ENCODE measurements at regions not wholly inside any gene's neighbourhood (a gene's known extent, or its start where the extent isn't known, plus 50 kb on each side); places are given as distances from the start of the nearest gene placed in this dataset.
"Not testable (repeated sequence)": the region's sequence is repeated elsewhere in the genome, so short reads cannot be mapped to it uniquely, and the experiment has no call there.

DNA sequence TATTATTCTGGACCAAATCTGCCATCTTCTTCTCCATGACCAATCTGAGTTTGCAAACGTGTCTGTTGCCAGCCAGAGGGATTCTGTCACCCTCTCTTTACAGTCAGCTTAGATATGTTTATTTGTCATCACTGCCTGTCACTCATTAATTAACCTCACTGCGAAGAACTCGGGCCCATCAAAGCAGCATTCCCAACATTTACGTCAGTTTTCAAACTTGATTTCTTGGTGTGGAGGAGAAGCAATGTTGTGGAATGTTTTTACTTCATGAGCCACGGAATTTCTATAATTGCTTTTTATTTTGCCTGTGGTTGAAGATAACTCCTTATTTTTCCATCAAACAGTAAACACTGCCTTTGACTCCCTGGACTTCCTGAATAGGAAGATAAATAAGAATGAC is 91.8 kb upstream of the CNKSR3 start:
- DNase-seq, result no peak

DNA sequence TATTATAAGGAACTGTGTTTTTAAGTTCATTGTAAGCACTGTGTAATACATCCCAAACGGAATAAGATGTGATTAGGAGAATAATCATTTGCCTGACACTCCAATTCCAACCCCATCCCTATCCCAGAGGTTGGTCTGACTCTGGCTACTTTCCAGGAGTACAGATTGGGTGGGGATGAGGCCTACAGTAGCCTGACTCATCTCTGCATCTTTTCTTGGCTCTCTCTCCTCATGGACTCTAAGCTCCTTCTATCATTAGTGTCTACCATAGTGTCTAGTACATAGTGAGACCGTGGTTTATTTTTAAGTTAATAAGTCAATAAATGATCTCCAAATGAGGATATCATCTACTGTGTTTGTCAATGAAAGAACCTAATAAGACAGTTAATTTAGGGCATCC is 92.2 kb upstream of the CNKSR3 start:
- DNase-seq, result no peak

DNA sequence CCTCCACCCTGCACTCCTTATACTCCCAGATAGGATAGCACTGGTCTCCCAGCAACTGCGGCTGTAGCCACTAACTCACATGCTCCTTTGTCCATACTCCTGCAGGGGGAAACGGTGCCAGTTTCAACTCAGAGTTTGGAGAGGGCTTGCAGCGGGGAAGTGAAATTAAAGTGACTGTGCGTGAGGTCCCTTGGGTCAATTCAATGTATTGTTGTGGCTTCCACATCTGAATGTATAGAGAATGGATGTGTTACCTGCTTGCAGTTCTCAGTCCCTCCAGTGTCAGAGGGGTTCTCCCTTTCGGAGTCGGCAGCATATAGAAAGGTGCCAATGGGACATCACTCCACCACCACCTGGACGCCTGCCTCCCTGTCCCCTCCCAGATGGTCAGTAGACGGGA is 93.6 kb upstream of the CNKSR3 start:
- no peak for DNase-seq

DNA sequence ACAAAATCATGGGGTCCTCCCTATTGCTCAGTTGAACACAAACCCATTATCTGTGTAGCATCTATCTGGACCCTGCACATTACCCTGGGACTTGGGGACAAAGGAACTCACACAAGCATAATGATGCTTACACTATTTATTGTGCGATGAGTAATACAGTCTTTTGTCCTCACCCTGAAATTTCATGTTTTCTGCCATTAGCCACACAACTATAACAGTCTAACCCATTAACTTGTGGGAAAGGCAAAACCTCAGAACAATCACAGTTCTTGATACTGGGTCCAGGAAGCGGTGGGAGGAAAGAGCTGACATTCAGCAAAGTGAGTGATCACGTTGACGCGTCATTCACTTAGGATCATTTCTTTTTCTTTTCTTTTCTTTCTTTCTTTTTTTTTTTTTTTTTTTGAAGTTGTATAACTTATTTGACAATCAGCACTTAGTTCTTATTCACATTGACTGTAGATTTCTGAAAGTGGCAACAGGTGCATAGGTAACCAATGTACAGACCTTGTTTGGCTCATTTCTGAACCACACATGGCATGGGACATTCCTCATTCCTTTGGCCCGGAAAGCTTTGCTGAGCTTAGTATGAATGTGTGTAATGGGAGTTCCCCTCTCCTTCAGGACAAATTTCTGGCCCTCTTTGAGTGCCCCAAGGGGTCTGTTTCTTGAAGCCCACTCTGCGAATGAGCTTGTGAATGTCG is 94.8 kb upstream of the CNKSR3 start:
- DNase-seq, result no peak

DNA sequence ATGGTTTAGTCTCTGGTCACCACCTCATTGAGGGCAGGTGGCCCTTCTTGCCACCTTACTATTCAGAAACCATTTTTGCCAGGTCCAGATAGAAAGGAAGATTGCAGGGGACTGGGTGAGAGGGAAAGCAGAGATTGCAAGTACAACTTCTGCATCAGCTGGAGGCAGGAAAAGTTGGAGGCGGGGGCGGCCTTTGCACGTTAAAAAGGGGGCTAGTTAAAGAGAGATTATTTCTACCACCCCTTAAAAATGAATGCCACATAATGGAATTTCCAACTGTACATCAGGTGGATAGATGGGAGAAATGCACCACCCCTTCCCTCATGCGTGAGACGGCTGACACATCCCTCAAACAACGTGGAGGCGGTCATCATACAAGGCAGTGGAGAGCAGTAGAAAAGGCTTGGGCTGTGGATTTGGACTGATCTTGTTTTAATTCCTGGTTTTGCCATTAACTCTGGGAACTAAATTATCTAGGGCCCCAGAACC is 95.4 kb upstream of the CNKSR3 start:
- DNase-seq, result no peak

DNA sequence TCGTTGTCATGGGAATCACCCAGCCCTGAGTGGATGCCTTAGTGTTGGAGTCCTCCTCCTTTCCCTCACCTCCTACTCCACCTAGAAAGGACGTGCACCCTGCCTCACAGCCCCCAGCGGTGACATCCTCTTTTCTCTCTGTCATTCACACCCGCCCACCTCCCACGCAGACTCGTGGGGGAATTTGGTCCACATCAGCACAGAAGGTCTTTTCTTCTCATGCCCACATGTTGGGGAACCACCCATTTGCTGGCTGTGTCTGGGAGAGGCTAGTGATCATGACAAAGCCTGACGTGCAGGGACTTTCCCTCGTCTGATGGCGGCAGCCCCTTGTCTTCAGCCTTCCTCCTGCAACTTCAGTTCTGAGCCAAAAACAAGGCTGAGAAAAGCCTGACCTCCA is 96.0 kb upstream of the CNKSR3 start:
- DNase-seq, result no peak

DNA sequence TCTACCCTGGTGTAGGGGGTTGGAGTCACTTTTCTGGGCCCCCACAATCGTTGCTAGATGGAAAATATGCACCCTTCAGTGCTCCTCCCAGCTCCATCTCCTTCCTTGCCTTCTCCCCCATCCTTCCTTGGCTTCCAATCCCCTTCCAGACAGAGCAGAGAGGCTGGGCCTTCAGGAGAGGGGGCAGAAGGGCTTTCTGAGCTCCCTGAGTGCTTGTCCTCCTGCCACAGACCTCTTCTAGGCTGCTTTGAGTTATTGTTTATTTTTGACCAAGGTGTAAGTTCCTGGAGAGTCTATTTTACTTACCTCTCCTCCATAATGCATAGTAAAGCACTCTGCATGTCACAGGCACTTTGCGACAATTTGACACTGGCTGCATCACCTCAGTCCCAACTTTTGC is 96.4 kb upstream of the CNKSR3 start:
- no peak for DNase-seq

DNA sequence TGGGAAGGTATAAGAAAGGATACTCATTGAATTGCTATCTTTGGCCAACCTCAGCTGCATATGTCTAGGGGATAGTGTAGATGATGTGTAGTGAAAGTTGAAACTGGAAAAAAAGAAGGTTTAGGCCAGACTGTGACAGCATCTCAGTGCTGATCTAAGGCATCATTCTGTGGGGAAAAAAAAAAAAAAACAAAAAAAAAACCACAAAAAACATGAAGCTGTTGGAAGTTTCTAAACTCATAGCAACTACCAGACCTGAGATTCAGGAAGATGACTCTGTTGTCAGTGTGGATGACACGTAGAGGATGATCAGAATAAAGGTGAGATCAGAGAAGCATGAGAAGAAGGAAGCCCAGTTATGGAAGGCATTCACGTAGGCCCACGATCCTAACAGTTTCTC is 100.8 kb upstream of the CNKSR3 start:
- DNase-seq, result no peak

DNA sequence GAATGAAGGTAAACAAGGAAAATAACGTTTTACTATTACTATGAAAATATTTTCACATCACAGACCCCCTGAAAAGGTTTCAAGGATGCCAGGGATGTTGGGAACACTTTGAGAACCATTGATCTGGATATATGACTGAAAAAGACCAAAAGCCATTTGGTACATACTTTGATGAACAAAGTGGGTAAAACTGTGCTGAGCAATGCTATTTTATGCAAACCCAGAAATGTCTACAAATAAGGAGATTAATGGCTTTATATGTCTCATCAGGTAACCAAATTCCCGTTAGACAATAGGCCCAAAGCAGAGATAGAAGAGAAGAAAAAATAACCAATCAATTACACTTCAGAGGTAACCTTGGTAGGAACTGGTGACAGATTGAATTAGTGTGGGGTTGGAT is 101.4 kb upstream of the CNKSR3 start:
- DNase-seq, result no peak

DNA sequence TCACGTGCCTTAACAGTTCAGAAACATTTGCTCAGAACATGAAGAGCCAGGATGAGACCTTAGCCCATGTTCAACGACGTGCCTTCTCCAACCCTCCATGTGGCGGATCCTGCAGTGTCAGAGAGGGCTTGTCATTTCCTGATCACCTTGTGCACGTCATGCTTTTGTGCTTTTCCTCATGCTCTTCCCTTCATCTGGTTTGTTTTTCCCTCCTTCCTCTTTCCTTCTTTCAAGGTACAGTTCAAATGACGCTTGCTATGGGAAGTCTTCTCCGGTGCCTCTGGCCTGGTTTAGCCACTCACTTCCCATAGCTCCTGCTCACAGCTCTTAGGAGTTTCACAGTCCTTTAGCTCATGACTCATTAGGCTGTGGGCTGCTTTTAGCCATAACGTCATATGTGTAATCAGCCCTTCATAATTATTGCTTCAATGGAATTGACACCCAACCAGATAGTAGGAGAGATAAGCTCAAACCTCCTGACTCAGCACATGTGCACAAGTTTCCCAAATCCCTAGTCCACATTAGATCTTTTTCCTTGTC is 102.7 kb upstream of the CNKSR3 start:
- DNase-seq, result no peak

DNA sequence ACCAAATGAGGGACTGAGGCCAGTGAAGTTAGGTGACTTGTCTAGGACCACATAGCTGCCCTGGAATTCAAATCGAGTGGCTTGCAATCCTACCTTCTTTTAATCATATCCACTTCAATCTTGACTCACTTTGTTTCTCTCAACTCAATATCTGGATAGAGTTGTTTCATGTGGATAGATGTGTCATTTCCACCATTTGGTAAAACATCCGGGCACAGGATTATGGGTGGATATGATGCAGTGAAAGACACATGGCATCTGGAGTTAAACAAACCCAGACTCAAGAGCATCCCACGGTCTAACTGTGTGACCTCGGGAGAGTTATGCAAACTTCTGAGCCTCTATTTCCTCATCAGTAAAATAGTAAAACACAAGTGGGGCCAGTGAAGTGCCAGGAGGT is 103.6 kb upstream of the CNKSR3 start:
- no peak for DNase-seq

DNA sequence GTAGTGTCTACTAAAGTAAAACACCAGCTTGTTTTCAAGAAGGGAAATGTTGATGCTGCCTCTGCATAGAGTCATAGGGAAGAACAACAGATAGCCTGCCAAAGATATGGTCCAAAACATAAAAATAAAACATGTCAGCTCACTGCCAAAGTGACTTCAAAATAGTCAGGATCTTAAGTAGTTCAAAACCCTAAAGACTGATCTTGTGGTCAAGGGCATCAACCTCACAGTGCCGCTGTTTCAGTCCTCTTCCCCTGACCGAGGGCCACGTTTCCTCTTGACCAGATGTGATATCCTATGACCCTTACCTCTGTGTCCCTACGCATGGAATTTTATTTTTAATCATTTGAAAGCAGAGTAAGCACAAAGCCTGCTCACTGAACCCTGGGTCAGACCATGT is 104.2 kb upstream of the CNKSR3 start:
- no peak for DNase-seq

DNA sequence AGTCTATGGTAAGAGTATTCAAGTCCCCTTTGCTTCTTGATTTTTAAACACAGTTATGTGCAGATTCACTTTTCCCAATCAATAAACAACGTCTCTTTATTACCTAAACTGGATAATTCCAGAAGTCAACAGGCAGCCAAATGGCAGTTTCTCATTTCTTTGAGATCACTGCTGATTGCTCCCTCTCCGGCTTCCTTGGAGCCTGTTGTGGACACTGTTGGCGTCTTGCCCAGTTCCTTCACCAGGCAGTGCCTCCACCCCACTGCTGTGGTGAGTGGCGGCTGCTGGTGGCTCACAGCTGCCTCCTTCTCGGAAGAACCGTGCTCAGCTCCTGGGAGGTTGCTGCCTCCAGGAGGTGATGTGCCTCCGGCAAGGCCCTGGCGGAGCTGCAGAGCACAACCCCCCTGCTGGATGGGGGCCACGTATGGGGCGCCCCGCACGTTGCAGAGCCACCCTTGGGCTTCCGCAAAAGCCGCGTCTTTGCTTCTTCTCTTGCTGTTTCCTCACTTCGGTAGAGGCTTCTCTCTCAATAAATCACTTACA is 105.1 kb upstream of the CNKSR3 start:
- peak; percentile 76 for DNase-seq

DNA sequence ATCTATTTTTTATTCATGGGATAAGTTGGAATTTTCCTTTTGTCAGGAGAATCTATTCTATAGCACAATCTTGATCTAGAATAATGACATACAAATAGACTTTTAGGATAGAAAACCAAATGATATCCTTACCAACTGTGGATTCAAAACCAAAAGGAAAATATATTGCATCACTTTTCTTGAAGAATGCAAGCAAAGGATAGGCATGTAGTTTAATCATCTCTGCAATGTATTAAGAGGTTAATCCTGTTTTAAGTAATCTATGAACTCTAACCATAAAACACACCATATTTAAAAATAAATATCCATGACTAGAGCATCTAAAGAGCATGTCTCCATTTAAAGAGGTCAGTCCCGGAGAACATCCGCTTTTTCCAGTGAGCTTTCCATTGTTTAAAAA is 106.7 kb upstream of the CNKSR3 start:
- DNase-seq, result no peak

DNA sequence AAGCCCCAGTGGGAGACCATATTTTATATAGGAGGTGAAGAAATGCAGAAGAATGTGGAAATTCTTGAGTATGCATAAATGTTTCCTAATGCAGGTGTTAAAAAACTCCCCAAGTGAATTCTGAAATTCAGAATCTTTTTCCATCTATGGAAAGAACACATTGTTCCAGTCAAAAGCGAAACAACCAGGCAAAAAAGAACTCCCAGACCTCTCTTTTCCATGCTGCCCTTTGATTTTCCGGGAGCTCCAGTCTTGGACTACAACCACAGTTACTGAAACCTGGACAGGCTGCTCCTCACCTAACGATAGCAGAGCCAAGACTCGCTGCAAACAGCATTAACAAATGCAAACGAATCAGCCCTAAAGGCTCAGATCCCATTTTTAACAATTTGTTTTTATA is 108.7 kb upstream of the CNKSR3 start:
- DNase-seq, result peak; percentile 64

DNA sequence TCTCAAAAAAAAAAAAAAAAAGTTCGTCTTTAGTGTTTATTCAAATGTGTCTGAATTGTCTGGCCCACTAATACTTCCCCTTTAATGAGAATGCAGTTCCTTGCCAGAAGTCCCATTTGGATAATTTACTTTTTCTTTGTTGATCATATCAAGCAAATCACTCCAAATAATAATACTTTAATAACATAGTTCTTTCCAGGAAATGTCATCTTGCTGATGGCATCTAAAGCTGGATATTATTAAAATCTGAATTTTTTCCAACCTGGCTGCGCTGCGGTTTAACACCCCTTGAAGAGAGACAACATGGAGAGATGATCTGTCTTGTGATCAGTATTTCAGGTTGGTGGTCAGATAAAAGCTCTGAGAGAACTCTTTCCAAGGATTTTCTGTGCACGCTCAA is 111.2 kb upstream of the CNKSR3 start:
- no peak for DNase-seq

DNA sequence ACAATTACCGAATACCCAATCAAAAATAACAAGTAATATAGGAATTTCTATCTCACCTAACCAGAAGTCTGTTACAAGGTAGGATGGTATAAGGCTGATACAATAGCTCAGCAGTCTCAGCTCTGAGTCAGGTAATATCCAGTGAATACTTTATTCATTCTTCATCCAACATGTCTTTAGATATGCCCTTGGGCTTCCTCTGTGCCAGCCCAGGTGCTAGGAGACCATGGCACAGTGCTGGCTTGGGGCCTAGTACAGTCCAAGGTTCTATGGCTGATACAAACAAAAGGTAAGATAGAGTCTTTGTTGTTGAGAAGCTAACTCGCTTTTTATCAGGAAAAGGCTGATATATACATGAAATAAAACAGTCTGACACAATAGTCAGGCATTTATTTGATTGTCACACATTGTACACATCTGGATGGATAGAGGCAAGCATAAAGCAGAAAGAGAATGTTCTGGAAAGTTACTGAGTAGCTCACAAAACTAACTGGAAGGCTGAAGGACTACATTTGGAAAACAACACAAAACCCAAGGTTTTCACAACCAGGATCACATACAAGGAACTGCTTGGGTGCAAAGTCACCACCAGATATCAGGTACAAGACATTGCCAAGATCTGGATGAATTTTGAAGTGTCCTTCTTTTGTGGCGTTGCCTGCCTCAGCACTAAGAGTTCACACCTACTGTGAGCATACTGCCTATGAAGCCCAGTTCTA is 110.4 kb upstream of the SCAF8 start:
- no peak for DNase-seq

DNA sequence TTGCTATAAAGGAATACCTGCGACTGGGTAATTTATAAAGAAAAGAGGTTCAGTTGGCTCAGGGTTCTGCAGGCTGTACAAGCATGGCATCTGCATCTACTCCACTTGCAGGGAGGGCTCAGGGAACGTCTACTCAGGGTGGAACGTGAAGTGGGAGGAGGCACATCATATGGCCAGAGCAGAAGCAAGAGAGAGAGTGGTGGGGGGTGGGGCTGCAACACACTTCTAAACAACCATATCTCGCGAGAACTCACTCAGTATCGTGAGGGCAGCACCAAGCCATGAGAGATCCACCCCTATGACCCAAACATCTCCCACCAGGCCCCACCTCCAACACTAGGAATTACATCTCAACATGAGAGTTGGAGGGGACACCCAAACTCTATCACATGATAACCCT is 109.8 kb upstream of the SCAF8 start:
- DNase-seq, result no peak

DNA sequence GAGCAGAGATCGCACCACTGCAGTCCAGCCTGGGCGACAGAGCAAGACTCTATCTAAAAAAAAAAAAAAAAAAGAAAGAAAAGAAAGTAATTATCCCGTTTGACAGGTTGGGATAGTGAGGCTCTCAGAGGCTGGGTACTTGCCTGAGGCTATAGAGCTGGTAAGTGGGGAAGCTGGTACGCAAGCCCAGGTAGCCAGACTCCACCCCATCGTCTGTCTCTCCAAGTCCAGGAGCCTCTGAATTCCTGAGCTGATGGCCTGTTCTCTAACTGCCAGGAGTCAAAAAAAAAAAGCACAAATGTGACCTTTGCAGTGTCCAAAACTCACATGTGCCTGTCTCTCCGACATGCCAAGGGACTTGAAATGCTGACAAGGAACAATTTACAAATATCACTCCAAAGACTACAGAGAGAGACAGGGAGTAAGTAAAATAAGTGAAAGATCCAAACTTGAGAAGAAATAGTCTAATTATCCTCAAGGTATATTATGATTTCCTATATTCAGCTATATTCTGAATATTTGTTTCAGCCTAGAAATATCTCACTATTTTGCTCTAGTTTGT is 109.1 kb upstream of the SCAF8 start:
- no peak for DNase-seq

DNA sequence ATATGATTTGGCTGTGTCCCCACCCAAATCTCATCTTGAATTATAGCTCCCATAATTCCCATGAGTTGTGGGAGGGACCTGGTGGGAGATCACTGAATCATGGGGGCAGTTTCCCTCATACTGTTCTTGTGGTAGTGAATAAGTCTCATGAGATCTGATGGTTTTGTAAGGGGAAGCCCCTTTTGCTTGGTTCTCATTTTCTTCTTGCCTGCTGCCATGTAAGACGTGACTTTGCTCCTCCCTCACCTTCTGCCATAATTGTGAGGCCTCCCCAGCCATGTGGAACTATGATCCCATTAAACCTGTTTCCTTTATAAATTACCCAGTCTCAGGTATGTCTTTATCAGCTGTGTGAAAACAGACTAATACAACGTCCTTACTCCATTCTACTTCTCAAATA is 108.5 kb upstream of the SCAF8 start:
- DNase-seq, result not testable (repeated sequence)

DNA sequence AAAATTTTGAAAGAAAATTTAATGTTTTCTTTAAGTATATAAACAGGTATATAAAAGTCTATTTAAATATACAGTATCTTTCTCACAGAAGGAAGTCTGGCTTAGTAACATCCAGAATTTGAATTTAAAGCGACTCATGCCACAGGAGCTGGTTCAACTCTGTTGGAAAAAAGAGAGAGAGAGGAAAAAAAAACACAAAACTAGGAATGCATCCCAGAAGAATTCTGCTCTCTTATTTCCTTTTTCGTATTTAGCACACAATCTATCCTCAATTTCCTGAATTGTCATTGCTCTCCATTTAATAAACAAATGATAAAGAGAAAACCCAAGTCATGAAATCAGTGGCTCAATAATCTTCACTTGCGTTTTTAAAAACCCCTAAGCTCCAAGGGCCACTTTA is 107.5 kb upstream of the SCAF8 start:
- no peak for DNase-seq

DNA sequence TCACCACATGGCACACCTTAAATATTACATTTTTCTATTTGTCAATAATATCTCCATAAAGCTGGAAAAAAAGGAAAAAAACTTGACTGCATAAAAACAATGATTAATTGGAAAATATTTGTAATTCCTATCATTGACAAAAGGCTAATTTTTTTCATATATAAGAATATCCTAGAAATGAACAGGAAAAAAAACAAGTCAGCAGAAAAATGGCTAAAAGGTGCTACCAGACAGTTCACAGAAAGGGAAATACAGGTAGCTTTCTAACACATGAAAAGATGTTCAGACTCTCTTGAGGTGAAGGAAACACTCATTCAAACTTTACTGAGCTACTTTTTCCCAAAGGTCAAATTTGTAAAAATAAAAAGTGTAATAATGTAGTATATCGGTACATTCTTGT is 104.1 kb upstream of the SCAF8 start:
- no peak for DNase-seq

DNA sequence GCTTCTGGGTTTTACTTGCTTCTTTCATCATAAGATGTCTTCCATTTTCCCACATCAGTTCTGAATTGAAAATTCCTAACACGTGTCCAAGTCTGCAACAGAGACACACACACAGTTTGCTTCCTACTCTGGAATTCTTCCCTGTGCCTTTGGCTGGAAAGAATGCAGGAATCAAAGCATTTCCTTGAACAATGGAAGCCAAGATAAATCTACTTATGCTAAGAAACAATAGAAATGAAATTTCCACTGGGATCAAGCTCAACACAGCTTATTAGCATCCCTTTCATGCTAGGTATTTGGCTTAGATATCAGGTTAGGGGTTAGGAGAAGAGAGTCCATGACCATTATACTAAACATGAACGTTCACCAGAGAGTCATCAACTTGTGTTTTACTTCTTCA is 101.1 kb upstream of the SCAF8 start:
- no peak for DNase-seq

DNA sequence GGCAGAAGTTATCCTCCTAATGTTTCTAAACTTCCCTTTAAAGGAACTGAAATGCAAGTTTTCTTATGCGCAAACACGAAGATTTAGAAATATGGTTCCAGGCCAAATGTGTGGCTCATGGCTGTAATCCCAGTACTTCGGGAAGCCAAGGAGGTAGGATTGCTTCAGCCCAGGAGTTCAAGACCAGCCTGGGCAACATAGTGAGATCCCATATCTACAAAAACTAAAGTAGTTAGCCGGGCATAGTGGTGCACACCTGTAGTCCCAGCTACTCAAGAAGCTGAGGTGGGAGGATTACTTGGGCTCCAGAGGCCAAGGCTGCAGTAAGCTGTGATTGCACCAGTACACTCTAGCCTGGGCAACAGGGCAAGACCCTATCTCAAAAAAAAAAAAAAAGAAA is 95.8 kb upstream of the SCAF8 start:
- no peak for DNase-seq

All from left hindlimb (tissue), 1 donor.